GM23248 (cell line): ENCODE measurements at regions not wholly inside any gene's neighbourhood (a gene's known extent, or its start where the extent isn't known, plus 50 kb on each side); places are given as distances from the start of the nearest gene placed in this dataset.

Experiments
- DNase-seq: peaks from one replicate; pipeline ENCODE4 v3.0.0-alpha.2; 2015
- H2AFZ ChIP-seq: fragments of 200-600 bp; sonication (generic); 2 replicates; pipeline ENCODE4 v1.6.1; 2016; ENCODE audit warnings: antibody characterized with exemption
- H3F3A ChIP-seq: fragments of 200-600 bp; sonication (generic); 2 replicates; pipeline ENCODE4 v1.6.1; 2016; ENCODE audit warnings: mild to moderate bottlenecking, antibody characterized with exemption, mixed run types; ENCODE audit not compliant: insufficient read depth
- H3K27ac ChIP-seq: fragments of 200-600 bp; sonication (generic); 2 replicates; pipeline ENCODE4 v1.5.1; 2016; ENCODE audit warnings: mild to moderate bottlenecking
- H3K27me3 ChIP-seq: fragments of 200-600 bp; sonication (generic); replicated peaks from 2 replicates; pipeline ENCODE4 v1.6.1; 2016; ENCODE audit warnings: mild to moderate bottlenecking; ENCODE audit not compliant: insufficient read depth
- H3K36me3 ChIP-seq: fragments of 200-600 bp; sonication (generic); 2 replicates; pipeline ENCODE4 v1.6.1; 2016; ENCODE audit warnings: low read depth, mild to moderate bottlenecking
- H3K4me1 ChIP-seq: fragments of 200-600 bp; sonication (generic); 2 replicates; pipeline ENCODE4 v1.6.1; 2016; ENCODE audit warnings: mild to moderate bottlenecking; ENCODE audit not compliant: insufficient read depth
- H3K4me2 ChIP-seq: fragments of 200-600 bp; sonication (generic); one replicate; pipeline ENCODE4 v1.6.1; 2016; ENCODE audit warnings: mild to moderate bottlenecking; ENCODE audit not compliant: unreplicated experiment
- H3K4me3 ChIP-seq: fragments of 200-600 bp; sonication (generic); 2 replicates; pipeline ENCODE4 v1.5.1; 2016; ENCODE audit warnings: mild to moderate bottlenecking
- H3K79me2 ChIP-seq: fragments of 200-600 bp; sonication (generic); 2 replicates; pipeline ENCODE4 v1.6.1; 2016; ENCODE audit warnings: mild to moderate bottlenecking; ENCODE audit not compliant: insufficient read depth
- H3K9ac ChIP-seq: fragments of 200-600 bp; sonication (generic); 2 replicates; pipeline ENCODE4 v1.6.1; 2016; ENCODE audit warnings: mild to moderate bottlenecking
- H3K9me2 ChIP-seq: fragments of 200-600 bp; sonication (generic); 2 replicates; pipeline ENCODE4 v1.6.1; 2016; ENCODE audit warnings: mixed run types, mild to moderate bottlenecking, moderate library complexity; ENCODE audit not compliant: insufficient read depth
- H3K9me3 ChIP-seq: fragments of 200-600 bp; sonication (generic); one replicate; pipeline ENCODE4 v1.6.1; 2017; ENCODE audit warnings: low read depth
- H4K20me1 ChIP-seq: fragments of 200-600 bp; sonication (generic); 2 replicates; pipeline ENCODE4 v1.6.0; 2016; ENCODE audit not compliant: insufficient read depth
- EZH2 ChIP-seq: fragments of 200-600 bp; sonication (generic); IDR thresholded peaks from 2 replicates; pipeline ENCODE4 v1.6.1; 2018; ENCODE audit warnings: antibody characterized with exemption, mild to moderate bottlenecking; ENCODE audit not compliant: insufficient read depth, poor library complexity, severe bottlenecking
- EZH2phosphoT487 ChIP-seq: fragments of 200-600 bp; sonication (generic); IDR thresholded peaks from 2 replicates; pipeline ENCODE4 v1.6.1; 2018; ENCODE audit warnings: antibody characterized with exemption, moderate library complexity, mild to moderate bottlenecking, low read depth; ENCODE audit not compliant: insufficient read depth
- WGBS, 2 experiments: methylation state at CpG; one replicate each; pipeline ENCODE4 v1.1.6; 2015 to 2017; ENCODE audit warnings: low lambda C conversion rate in 2 of 2, low coverage in 1 of 2; ENCODE audit errors: missing lambda C conversion rate in 2 of 2; 5-methylcytosine and 5-hydroxymethylcytosine counted together
- in situ Hi-C: fragments of 300-500 bp; cut with MboI; formaldehyde crosslinking; loops from 2 replicates; pipeline ENCODE4 v1.15.0; 2020

GRCh38 chr3:106673926-106674569 lies 703.2 kb upstream of the CCDC54 start:
- WGBS, 2 experiments = 74 to 78% methylated on average over 2 of the region's 2 CpGs
- H3K79me2 ChIP-seq = no peaks in the 10 kb centered on the region
- H3K4me2 ChIP-seq = no peak overlapping the region
- peaks cover 15% of the 10 kb centered on the region for H3F3A ChIP-seq
- in situ Hi-C loops = no loop called here
- H3K36me3 ChIP-seq = no peaks in the 10 kb centered on the region
- no peak overlapping the region for H3K27ac ChIP-seq
- H3K4me1 ChIP-seq = 0 out of 2 replicates have a peak, but pooled peaks cover 14% of the 10 kb centered on the region
- peak; percentile 28 for DNase-seq
- no peaks in the 10 kb centered on the region for H3K9me3 ChIP-seq
- no peaks in the 10 kb centered on the region for H3K27me3 ChIP-seq
- TF ChIP-seq EZH2 (no peak), EZH2phosphoT487 (no peak)
- no peak overlapping the region for H3K9ac ChIP-seq
- no peak overlapping the region for H3K4me3 ChIP-seq
- peak overlapping the region; percentile 66 for H2AFZ ChIP-seq
- H4K20me1 ChIP-seq = no peaks in the 10 kb centered on the region
- peaks cover 3% of the 10 kb centered on the region for H3K9me2 ChIP-seq

GRCh38 chr3:106675451-106675850 lies 701.8 kb upstream of the CCDC54 start:
- H3K27me3 ChIP-seq = no peaks in the 10 kb centered on the region
- H3K36me3 ChIP-seq = no peaks in the 10 kb centered on the region
- no peaks in the 10 kb centered on the region for H4K20me1 ChIP-seq
- H3K9me3 ChIP-seq = no peaks in the 10 kb centered on the region
- no peak overlapping the region for H3K4me2 ChIP-seq
- 0 out of 2 replicates have a peak, but pooled peaks cover 14% of the 10 kb centered on the region for H3K4me1 ChIP-seq
- H3K27ac ChIP-seq = no peak overlapping the region
- peaks cover 3% of the 10 kb centered on the region for H3K9me2 ChIP-seq
- H3K4me3 ChIP-seq = no peak overlapping the region
- H3K9ac ChIP-seq = no peak overlapping the region
- TF ChIP-seq EZH2phosphoT487 (no peak), EZH2 (no peak)
- in situ Hi-C loops = no loop called here
- WGBS, 2 experiments = 51 to 57% methylated on average over 2 of the region's 2 CpGs
- DNase-seq = no peak
- 0 out of 2 replicates have a peak overlapping the region, but pooled peaks have one; percentile 5 for H2AFZ ChIP-seq
- H3K79me2 ChIP-seq = no peaks in the 10 kb centered on the region
- peaks cover 15% of the 10 kb centered on the region for H3F3A ChIP-seq

- Histone ChIP-seq H2AFZ (no peak overlapping the region), H3K36me3 (no peaks in the 10 kb centered on the region), H3K9ac (no peak overlapping the region), H3K4me1 (0 out of 2 replicates have a peak, but pooled peaks cover 12% of the 10 kb centered on the region), H3K9me2 (peaks cover 3% of the 10 kb centered on the region; the same call in 1 of the 2 replicates), H3K4me2 (no peak overlapping the region), H3K27ac (no peak overlapping the region), H4K20me1 (no peaks in the 10 kb centered on the region), H3K27me3 (no peaks in the 10 kb centered on the region), H3K4me3 (no peak overlapping the region), H3K9me3 (no peaks in the 10 kb centered on the region), H3K79me2 (no peaks in the 10 kb centered on the region), H3F3A (peaks cover 8% of the 10 kb centered on the region)
- no peak for DNase-seq
- in situ Hi-C loops = no loop called here
- TF ChIP-seq EZH2 (no peak), EZH2phosphoT487 (no peak)
- 78 to 80% methylated on average over 12 of the region's 12 CpGs for WGBS, 2 experiments
Observed at GRCh38 chr3:106678657-106679390, 698.4 kb upstream of the CCDC54 start.

GRCh38 chr3:106683953-106684620 lies 693.2 kb upstream of the CCDC54 start:
- H2AFZ ChIP-seq = 0 out of 2 replicates have a peak overlapping the region, but pooled peaks have one; percentile 9
- H3K27me3 ChIP-seq = no peaks in the 10 kb centered on the region
- H3K4me1 ChIP-seq = peaks cover 17% of the 10 kb centered on the region
- in situ Hi-C loops = no loop called here
- no peaks in the 10 kb centered on the region for H3K36me3 ChIP-seq
- H3K4me2 ChIP-seq = no peak overlapping the region
- no peak for DNase-seq
- H3K9ac ChIP-seq = no peak overlapping the region
- no peak overlapping the region for H3K27ac ChIP-seq
- H3K4me3 ChIP-seq = no peak overlapping the region
- no peaks in the 10 kb centered on the region for H3K79me2 ChIP-seq
- H3K9me3 ChIP-seq = no peaks in the 10 kb centered on the region
- no peaks in the 10 kb centered on the region for H3K9me2 ChIP-seq
- no peak for TF ChIP-seq EZH2
- peaks cover 6% of the 10 kb centered on the region; the same call in 1 of the 2 replicates for H3F3A ChIP-seq
- H4K20me1 ChIP-seq = no peaks in the 10 kb centered on the region
